ENCODE measurements at regions not wholly inside any gene's neighbourhood (a gene's known extent, or its start where the extent isn't known, plus 50 kb on each side); places are given as distances from the start of the nearest gene placed in this dataset.

- Mint-ChIP-seq H3K4me3 (ENCODE audit: unreplicated experiment) (no peak overlapping the region), H3K27ac (ENCODE audit: unreplicated experiment) (no peak overlapping the region), H3K9me3 (ENCODE audit: unreplicated experiment) (peaks cover under 1% of the 10 kb centered on the region), H3K36me3 (ENCODE audit: low read depth, unreplicated experiment) (no peaks in the 10 kb centered on the region), H3K27me3 (ENCODE audit: low read depth, unreplicated experiment) (peaks cover 28% of the 10 kb centered on the region), H3K4me1 (ENCODE audit: low read depth, unreplicated experiment) (no peaks in the 10 kb centered on the region)
- H3K4me3 ChIP-seq (ENCODE audit: insufficient read depth, low read depth, low read length), result no peak overlapping the region
- H3K27ac ChIP-seq (ENCODE audit: low read depth, low read length), result no peak overlapping the region
- no peak for FAIRE-seq
- no peaks in the 10 kb centered on the region for H3K79me2 ChIP-seq (ENCODE audit: insufficient read depth, low read length)
- no peak for DNase-seq (ENCODE audit: low read depth)
- H3K27me3 ChIP-seq (ENCODE audit: insufficient read depth, low read length), result no peaks in the 10 kb centered on the region
- no peak overlapping the region for H3K9ac ChIP-seq (ENCODE audit: low read length)
- H3K4me1 ChIP-seq (ENCODE audit: insufficient read depth, low read length), result no peaks in the 10 kb centered on the region
- TF ChIP-seq EZH2 (IDR thresholded peaks at IDR 0.05; ENCODE audit: insufficient read depth, low read length), result no peak
- TF ChIP-seq, protein P1, sequence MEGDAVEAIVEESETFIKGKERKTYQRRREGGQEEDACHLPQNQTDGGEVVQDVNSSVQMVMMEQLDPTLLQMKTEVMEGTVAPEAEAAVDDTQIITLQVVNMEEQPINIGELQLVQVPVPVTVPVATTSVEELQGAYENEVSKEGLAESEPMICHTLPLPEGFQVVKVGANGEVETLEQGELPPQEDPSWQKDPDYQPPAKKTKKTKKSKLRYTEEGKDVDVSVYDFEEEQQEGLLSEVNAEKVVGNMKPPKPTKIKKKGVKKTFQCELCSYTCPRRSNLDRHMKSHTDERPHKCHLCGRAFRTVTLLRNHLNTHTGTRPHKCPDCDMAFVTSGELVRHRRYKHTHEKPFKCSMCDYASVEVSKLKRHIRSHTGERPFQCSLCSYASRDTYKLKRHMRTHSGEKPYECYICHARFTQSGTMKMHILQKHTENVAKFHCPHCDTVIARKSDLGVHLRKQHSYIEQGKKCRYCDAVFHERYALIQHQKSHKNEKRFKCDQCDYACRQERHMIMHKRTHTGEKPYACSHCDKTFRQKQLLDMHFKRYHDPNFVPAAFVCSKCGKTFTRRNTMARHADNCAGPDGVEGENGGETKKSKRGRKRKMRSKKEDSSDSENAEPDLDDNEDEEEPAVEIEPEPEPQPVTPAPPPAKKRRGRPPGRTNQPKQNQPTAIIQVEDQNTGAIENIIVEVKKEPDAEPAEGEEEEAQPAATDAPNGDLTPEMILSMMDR (IDR thresholded peaks at IDR 0.05; ENCODE audit: insufficient read depth, low read depth, low read length), result no peak
- no peaks in the 10 kb centered on the region for H3K36me3 ChIP-seq (ENCODE audit: insufficient read depth, low read length)
- H4K20me1 ChIP-seq (ENCODE audit: insufficient read depth, low read length), result no peaks in the 10 kb centered on the region
- H2AFZ ChIP-seq (ENCODE audit: low read depth, low read length), result no peak overlapping the region
- no peak overlapping the region for H3K4me2 ChIP-seq (ENCODE audit: low read length)
- H3K9me3 ChIP-seq (ENCODE audit: insufficient read depth, low read depth, low read length), result no peaks in the 10 kb centered on the region
Observed at GRCh38 chr1:30183006-30183405, 540.4 kb downstream of the MATN1 start.

DNA sequence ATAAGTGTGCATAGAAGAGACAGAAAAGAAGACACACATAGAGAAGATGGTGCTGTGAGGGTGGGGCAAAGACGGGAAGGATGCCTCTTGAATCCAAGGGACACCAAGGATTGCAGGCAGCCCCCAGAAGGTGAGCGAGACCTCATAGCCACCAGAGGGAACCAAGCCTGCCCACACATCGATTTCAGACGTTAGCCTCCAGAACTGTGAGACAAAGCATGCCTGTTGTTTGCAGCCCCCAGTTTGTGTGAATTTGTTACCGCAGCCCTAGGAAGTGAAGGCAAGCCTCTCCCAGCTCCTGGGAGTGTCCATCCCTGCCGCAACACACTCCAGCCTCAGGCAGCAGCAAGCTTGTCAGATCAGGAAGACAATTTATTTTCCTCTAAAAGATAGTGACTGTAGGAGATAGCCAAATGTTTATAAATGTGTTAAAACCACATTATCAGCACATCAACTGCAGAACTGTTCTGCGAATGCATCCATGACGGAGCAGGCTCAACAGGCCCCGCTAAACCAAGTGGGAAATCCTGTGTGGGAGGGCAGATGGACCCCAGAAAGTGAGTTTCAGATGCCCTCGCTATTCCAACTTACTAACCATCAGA is 543.3 kb downstream of the MATN1 start:
- Histone ChIP-seq H3K27ac (ENCODE audit: low read depth, low read length) (no peak overlapping the region), H3K36me3 (ENCODE audit: insufficient read depth, low read length) (no peaks in the 10 kb centered on the region), H3K27me3 (ENCODE audit: insufficient read depth, low read length) (no peaks in the 10 kb centered on the region), H2AFZ (ENCODE audit: low read depth, low read length) (no peak overlapping the region), H3K9me3 (ENCODE audit: insufficient read depth, low read depth, low read length) (no peaks in the 10 kb centered on the region), H3K4me1 (ENCODE audit: insufficient read depth, low read length) (no peaks in the 10 kb centered on the region), H4K20me1 (ENCODE audit: insufficient read depth, low read length) (no peaks in the 10 kb centered on the region), H3K79me2 (ENCODE audit: insufficient read depth, low read length) (no peaks in the 10 kb centered on the region), H3K4me2 (ENCODE audit: low read length) (no peak overlapping the region), H3K4me3 (ENCODE audit: insufficient read depth, low read depth, low read length) (no peak overlapping the region), H3K9ac (ENCODE audit: low read length) (no peak overlapping the region)
- Mint-ChIP-seq H3K9me3 (ENCODE audit: unreplicated experiment) (no peaks in the 10 kb centered on the region), H3K36me3 (ENCODE audit: low read depth, unreplicated experiment) (no peaks in the 10 kb centered on the region), H3K27me3 (ENCODE audit: low read depth, unreplicated experiment) (peaks cover 24% of the 10 kb centered on the region), H3K27ac (ENCODE audit: unreplicated experiment) (no peak overlapping the region), H3K4me1 (ENCODE audit: low read depth, unreplicated experiment) (no peaks in the 10 kb centered on the region), H3K4me3 (ENCODE audit: unreplicated experiment) (no peak overlapping the region)
- DNase-seq (ENCODE audit: low read depth) (no peak), FAIRE-seq (no peak)
- TF ChIP-seq EZH2 (IDR thresholded peaks at IDR 0.05; ENCODE audit: insufficient read depth, low read length), result no peak
- TF ChIP-seq, protein P1 (IDR thresholded peaks at IDR 0.05; ENCODE audit: insufficient read depth, low read depth, low read length), result no peak

DNA sequence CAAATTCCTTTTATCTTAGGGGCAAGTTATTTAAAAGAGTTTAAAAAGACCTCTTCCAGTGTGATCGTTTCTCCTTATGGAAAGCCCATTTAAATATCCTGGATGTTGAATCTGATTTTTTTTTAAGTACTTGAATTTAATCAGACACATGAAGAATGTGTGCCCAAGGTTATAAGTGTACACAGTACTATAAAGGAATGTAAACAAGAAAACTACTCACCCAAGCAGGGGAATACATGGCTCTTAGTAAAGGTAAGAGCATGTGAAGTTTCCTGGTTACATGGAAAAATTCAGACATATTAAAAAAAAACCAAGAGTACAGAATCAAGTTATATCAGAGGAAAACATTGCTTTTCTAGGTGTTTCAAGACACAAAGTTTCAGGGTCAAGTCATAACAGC is 546.9 kb downstream of the MATN1 start:
- H3K27ac Mint-ChIP-seq (ENCODE audit: unreplicated experiment), result no peak overlapping the region
- H3K36me3 ChIP-seq (ENCODE audit: insufficient read depth, low read length), result no peaks in the 10 kb centered on the region
- H3K36me3 Mint-ChIP-seq (ENCODE audit: low read depth, unreplicated experiment), result no peaks in the 10 kb centered on the region
- H3K9me3 ChIP-seq (ENCODE audit: insufficient read depth, low read depth, low read length), result no peaks in the 10 kb centered on the region
- no peaks in the 10 kb centered on the region for H3K27me3 ChIP-seq (ENCODE audit: insufficient read depth, low read length)
- no peak overlapping the region for H3K9ac ChIP-seq (ENCODE audit: low read length)
- no peak overlapping the region for H2AFZ ChIP-seq (ENCODE audit: low read depth, low read length)
- H3K4me1 Mint-ChIP-seq (ENCODE audit: low read depth, unreplicated experiment), result peaks cover 4% of the 10 kb centered on the region
- no peaks in the 10 kb centered on the region for H3K4me1 ChIP-seq (ENCODE audit: insufficient read depth, low read length)
- no peak overlapping the region for H3K27ac ChIP-seq (ENCODE audit: low read depth, low read length)
- TF ChIP-seq EZH2 (IDR thresholded peaks at IDR 0.05; ENCODE audit: insufficient read depth, low read length), result no peak
- TF ChIP-seq, protein P1 (IDR thresholded peaks at IDR 0.05; ENCODE audit: insufficient read depth, low read depth, low read length), result no peak
- DNase-seq (ENCODE audit: low read depth), result no peak
- H3K4me2 ChIP-seq (ENCODE audit: low read length), result no peak overlapping the region
- no peaks in the 10 kb centered on the region for H3K9me3 Mint-ChIP-seq (ENCODE audit: unreplicated experiment)
- H3K4me3 Mint-ChIP-seq (ENCODE audit: unreplicated experiment), result no peak overlapping the region
- FAIRE-seq, result no peak
- peaks cover 12% of the 10 kb centered on the region for H3K27me3 Mint-ChIP-seq (ENCODE audit: low read depth, unreplicated experiment)
- H3K79me2 ChIP-seq (ENCODE audit: insufficient read depth, low read length), result no peaks in the 10 kb centered on the region
- H4K20me1 ChIP-seq (ENCODE audit: insufficient read depth, low read length), result no peaks in the 10 kb centered on the region
- H3K4me3 ChIP-seq (ENCODE audit: insufficient read depth, low read depth, low read length), result no peak overlapping the region
